Thyroid gland (tissue), 4 donors: ENCODE measurements at regions not wholly inside any gene's neighbourhood (a gene's known extent, or its start where the extent isn't known, plus 50 kb on each side); places are given as distances from the start of the nearest gene placed in this dataset.

Experiments
- CTCF ChIP-seq, 6 experiments: fragments of 200-600 bp in 3 of 6; fragments of 450-650 bp in 3 of 6; sonication (generic) in 3 of 6; IDR thresholded peaks; one replicate each; pipeline ENCODE4 v1.5.1; 2016 to 2019; ENCODE audit warnings: antibody characterized with exemption in 6 of 6, mild to moderate bottlenecking in 2 of 6, inconsistent platforms in 1 of 6, moderate library complexity in 1 of 6
- POLR2A ChIP-seq, 2 donors: fragments of 450-650 bp; IDR thresholded peaks; one replicate each; pipeline ENCODE4 v1.6.1; 2017; ENCODE audit warnings: antibody characterized with exemption in 2 of 2, mild to moderate bottlenecking in 2 of 2, moderate library complexity in 1 of 2

DNA sequence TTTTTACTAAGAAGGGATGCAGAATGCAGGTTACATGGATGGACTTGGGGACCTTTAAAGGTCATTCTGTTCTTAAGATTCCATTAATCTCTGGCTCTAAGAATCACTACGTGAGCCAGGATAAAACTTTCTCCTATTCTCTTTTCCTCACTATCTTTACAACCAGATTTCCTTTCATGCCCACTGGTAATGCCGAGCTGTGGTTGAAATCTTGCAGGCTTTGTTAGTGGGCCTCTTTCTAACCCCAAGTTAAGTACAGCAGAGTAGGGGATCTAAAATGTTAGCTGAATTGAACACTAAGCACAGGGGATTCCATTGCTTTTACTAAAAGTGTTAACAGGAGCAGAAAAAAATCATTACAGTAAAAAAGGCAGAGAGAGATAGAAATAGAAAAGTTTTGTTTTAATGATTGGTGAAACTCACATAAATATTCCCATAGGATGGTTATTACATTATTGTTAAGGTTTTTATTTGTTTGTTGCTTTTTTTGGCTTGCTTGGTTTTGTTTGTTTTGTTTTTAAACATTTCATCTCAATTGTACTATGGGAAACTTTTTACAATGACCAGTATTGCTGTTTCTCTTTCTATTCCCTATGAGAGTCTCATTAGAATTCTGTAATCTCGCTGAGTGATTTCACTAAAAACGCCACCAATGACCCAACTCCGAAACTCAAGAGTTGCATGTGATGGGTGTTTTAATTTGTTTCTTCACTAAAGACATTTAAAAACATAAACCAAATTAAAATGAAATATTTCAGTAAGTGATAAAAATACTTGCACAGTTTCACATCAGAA is 54.1 kb upstream of the HTATIP2 start:
- TF ChIP-seq POLR2A (IDR thresholded peaks at IDR 0.05) (no peak), CTCF (IDR thresholded peaks at IDR 0.05) (no peak)
